ENCODE measurements at regions not wholly inside any gene's neighbourhood (a gene's known extent, or its start where the extent isn't known, plus 50 kb on each side); places are given as distances from the start of the nearest gene placed in this dataset.

- TF ChIP-seq POLR2A (IDR thresholded peaks at IDR 0.05) (no peak), CTCF (IDR thresholded peaks at IDR 0.05) (no peak)
Observed at GRCh38 chr10:94061026-94061425, 67.3 kb downstream of the PLCE1 start.

Data from body of pancreas (tissue), 4 donors.